ENCODE measurements at regions not wholly inside any gene's neighbourhood (a gene's known extent, or its start where the extent isn't known, plus 50 kb on each side); places are given as distances from the start of the nearest gene placed in this dataset.

DNA sequence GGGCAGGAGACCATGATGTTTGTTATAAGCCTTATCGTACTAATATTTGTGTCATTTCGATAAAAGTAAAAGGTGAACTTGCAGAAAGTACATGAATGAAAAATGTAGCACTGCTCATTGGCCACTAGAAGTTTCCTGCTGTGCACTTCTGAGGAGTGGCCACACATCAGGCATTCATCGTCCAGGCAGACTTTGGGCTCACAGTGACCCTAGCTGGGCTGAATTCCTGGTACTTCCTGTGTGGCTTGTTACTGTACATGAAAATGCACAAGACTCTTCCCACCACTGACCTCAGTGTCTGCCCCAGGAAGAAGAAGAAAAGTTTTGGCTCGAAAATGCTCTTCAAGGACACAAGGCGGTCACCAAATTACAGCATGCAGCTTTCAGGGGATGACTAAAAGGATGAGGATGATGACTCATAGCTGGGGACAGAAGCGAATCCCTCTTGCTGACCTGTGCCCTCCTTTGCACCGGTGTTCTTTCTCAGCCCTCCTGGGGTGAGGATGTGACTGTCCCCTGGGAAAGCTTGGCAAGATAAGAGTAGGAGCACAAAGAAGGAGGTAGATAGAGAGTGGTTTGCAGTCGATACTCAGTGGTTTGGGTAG, 252.4 kb upstream of the KAZN start:
- TF ChIP-seq, protein P1, sequence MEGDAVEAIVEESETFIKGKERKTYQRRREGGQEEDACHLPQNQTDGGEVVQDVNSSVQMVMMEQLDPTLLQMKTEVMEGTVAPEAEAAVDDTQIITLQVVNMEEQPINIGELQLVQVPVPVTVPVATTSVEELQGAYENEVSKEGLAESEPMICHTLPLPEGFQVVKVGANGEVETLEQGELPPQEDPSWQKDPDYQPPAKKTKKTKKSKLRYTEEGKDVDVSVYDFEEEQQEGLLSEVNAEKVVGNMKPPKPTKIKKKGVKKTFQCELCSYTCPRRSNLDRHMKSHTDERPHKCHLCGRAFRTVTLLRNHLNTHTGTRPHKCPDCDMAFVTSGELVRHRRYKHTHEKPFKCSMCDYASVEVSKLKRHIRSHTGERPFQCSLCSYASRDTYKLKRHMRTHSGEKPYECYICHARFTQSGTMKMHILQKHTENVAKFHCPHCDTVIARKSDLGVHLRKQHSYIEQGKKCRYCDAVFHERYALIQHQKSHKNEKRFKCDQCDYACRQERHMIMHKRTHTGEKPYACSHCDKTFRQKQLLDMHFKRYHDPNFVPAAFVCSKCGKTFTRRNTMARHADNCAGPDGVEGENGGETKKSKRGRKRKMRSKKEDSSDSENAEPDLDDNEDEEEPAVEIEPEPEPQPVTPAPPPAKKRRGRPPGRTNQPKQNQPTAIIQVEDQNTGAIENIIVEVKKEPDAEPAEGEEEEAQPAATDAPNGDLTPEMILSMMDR (IDR thresholded peaks at IDR 0.05; ENCODE audit: poor library complexity), result no peak
- TF ChIP-seq EZH2phosphoT487 (IDR thresholded peaks at IDR 0.05; ENCODE audit: low read depth, severe bottlenecking, unreplicated experiment) (no peak), EZH2 (IDR thresholded peaks at IDR 0.05; ENCODE audit: borderline replicate concordance) (no peak)

Data from hepatocyte (in vitro differentiated cells).